ENCODE measurements at regions not wholly inside any gene's neighbourhood (a gene's known extent, or its start where the extent isn't known, plus 50 kb on each side); places are given as distances from the start of the nearest gene placed in this dataset.
A peak's percentile ranks its signal among the peaks of the same experiment; 100 is the strongest.

- TF ChIP-seq GATA2 (CRISPR knock-in tag; IDR thresholded peaks at IDR 0.05) (no peak), FOXM1 (IDR thresholded peaks at IDR 0.05; ENCODE audit: low read depth) (no peak), FOSL2 (IDR thresholded peaks at IDR 0.05; ENCODE audit: borderline replicate concordance, low read depth) (no peak), IRF3 (IDR thresholded peaks at IDR 0.05; ENCODE audit: low read depth, low read length) (no peak), RAD21 (IDR thresholded peaks at IDR 0.05; ENCODE audit: low read length) (no peak), ELF1 (IDR thresholded peaks at IDR 0.05) (no peak), NRF1 (IDR thresholded peaks at IDR 0.05; ENCODE audit: low read depth, low read length) (no peak), USF1 (IDR thresholded peaks at IDR 0.05; ENCODE audit: borderline replicate concordance, low read depth) (no peak), SIN3A (IDR thresholded peaks at IDR 0.05; ENCODE audit: borderline replicate concordance, low read depth, low read length) (no peak), GABPA (IDR thresholded peaks at IDR 0.05; ENCODE audit: low read depth) (no peak), RFX5 (IDR thresholded peaks at IDR 0.05; ENCODE audit: low read length) (no peak), NFIC (IDR thresholded peaks at IDR 0.05; ENCODE audit: borderline replicate concordance) (no peak), RXRA (IDR thresholded peaks at IDR 0.05; ENCODE audit: borderline replicate concordance, low read depth) (no peak), EZH2phosphoT487 (IDR thresholded peaks at IDR 0.05; ENCODE audit: borderline replicate concordance, low read depth) (no peak), YY1 (IDR thresholded peaks at IDR 0.05; ENCODE audit: low read depth) (no peak), SMC3 (IDR thresholded peaks at IDR 0.05; ENCODE audit: low read depth, low read length) (no peak)
- TF ChIP-seq, protein P1, sequence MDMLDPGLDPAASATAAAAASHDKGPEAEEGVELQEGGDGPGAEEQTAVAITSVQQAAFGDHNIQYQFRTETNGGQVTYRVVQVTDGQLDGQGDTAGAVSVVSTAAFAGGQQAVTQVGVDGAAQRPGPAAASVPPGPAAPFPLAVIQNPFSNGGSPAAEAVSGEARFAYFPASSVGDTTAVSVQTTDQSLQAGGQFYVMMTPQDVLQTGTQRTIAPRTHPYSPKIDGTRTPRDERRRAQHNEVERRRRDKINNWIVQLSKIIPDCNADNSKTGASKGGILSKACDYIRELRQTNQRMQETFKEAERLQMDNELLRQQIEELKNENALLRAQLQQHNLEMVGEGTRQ (IDR thresholded peaks at IDR 0.05; ENCODE audit: borderline replicate concordance, low read depth, low read length), result no peak
- H3F3A ChIP-seq (replicated peaks; ENCODE audit: insufficient read depth), result no peaks in the 10 kb centered on the region
- no peaks in the 10 kb centered on the region for H3K27me3 ChIP-seq (ENCODE audit: insufficient read depth)
- H3K36me3 ChIP-seq (replicated peaks in 1 of 2; ENCODE audit: control insufficient read depth in 1 of 2, insufficient read depth in 2 of 2, low read length in 1 of 2), result no peaks in the 10 kb centered on the region
- no peak overlapping the region for H3K4me3 ChIP-seq (ENCODE audit: low read depth in 2 of 2, low read length in 1 of 2)
- no peak overlapping the region for H3K4me2 ChIP-seq
- no peaks in the 10 kb centered on the region for H3K9me3 ChIP-seq
- no peaks in the 10 kb centered on the region for H3K79me2 ChIP-seq (ENCODE audit: insufficient read depth)
- 60% methylated on average over 8 of the region's 8 CpGs for WGBS (ENCODE audit: low lambda C conversion rate)
- H3K9ac ChIP-seq, result no peak overlapping the region
- H2AFZ ChIP-seq (ENCODE audit: low read depth), result no peak overlapping the region
- ChIA-PET POLR2A (no interaction called here), CTCF (interaction anchor here (1.3 kb wide), 1 partner anchor 31 kb away, joined by 5 read pairs; no protein-coding TSS in a partner anchor)
- H3K9me2 ChIP-seq, result no peaks in the 10 kb centered on the region
- H3K27ac ChIP-seq (ENCODE audit: low read depth in 2 of 2, low read length in 1 of 2), result no peak overlapping the region
- no peaks in the 10 kb centered on the region for H3K4me1 ChIP-seq (ENCODE audit: control insufficient read depth in 1 of 2, insufficient read depth in 2 of 2, low read depth in 1 of 2, low read length in 1 of 2)
- DNase-seq, result no peak
- no peaks in the 10 kb centered on the region for H4K20me1 ChIP-seq (ENCODE audit: insufficient read depth)
These were observed 93.6 kb upstream of the TWIST2 start for GRCh38 chr2:238754259-238754658.

GRCh38 chr2:238761868-238762267 lies 86.0 kb upstream of the TWIST2 start:
- H3K4me3 ChIP-seq (ENCODE audit: low read depth in 2 of 2, low read length in 1 of 2), result no peak overlapping the region
- H3K9me2 ChIP-seq, result no peaks in the 10 kb centered on the region
- H3K27ac ChIP-seq (ENCODE audit: low read depth in 2 of 2, low read length in 1 of 2), result no peak overlapping the region
- H3K79me2 ChIP-seq (ENCODE audit: insufficient read depth), result no peaks in the 10 kb centered on the region
- WGBS (ENCODE audit: low lambda C conversion rate), result 59% methylated on average over 7 of the region's 7 CpGs
- H3K4me2 ChIP-seq, result no peak overlapping the region
- no peak overlapping the region for H3K9ac ChIP-seq
- no peaks in the 10 kb centered on the region for H3K9me3 ChIP-seq
- H4K20me1 ChIP-seq (ENCODE audit: insufficient read depth), result no peaks in the 10 kb centered on the region
- CTCF ChIA-PET, result interaction anchor here (1.6 kb wide), 1 partner anchor 23 kb away, joined by 7 read pairs; no protein-coding TSS in a partner anchor
- H3F3A ChIP-seq (replicated peaks; ENCODE audit: insufficient read depth), result no peaks in the 10 kb centered on the region
- TF ChIP-seq TCF12 (IDR thresholded peaks at IDR 0.05) (no peak), REST (IDR thresholded peaks at IDR 0.05; ENCODE audit: low read depth, low read length) (peak; percentile 92)
- no peak for DNase-seq
- no peaks in the 10 kb centered on the region for H3K27me3 ChIP-seq (ENCODE audit: insufficient read depth)
- POLR2A ChIA-PET, result no interaction called here
- no peak overlapping the region for H2AFZ ChIP-seq (ENCODE audit: low read depth)
- no peaks in the 10 kb centered on the region for H3K4me1 ChIP-seq (ENCODE audit: control insufficient read depth in 1 of 2, insufficient read depth in 2 of 2, low read depth in 1 of 2, low read length in 1 of 2)
- H3K36me3 ChIP-seq (replicated peaks in 1 of 2; ENCODE audit: control insufficient read depth in 1 of 2, insufficient read depth in 2 of 2, low read length in 1 of 2), result no peaks in the 10 kb centered on the region

All from SK-N-SH (cell line).